GM18909 (cell line): ENCODE measurements at regions not wholly inside any gene's neighbourhood (a gene's known extent, or its start where the extent isn't known, plus 50 kb on each side); places are given as distances from the start of the nearest gene placed in this dataset.
A peak's percentile ranks its signal among the peaks of the same experiment; 100 is the strongest.

Source experiments
- ATAC-seq: cut with Tn5 transposase; IDR thresholded peaks from one replicate; pipeline ENCODE4 v1.9.1; 2021; ENCODE audit warnings: mild to moderate bottlenecking; ENCODE audit not compliant: unreplicated experiment, poor library complexity

- ATAC-seq: no peak
Measured at GRCh38 chr9:36762958-36763357, 190.3 kb downstream of the MELK start.

DNA sequence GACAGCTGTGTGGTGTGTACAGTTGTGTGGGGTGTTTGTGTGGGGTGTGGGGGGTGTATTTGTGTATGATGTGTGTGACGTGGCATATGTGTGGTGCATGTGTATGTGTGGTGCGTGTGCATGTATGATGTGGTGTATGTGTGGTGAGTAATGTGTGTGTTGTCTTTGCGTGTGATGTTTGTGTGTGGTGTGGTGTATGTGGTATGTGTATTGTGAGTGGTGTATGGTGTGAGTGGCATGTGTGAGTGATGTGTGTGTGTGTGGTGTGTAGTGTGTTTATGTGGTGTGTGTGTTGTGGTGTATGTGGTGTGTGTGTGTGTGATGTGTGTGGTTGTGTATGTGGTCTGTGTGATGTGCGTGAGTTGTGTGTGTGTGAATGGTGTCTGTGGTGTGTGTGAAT is 191.1 kb downstream of the MELK start:
- ATAC-seq: no peak

- no peak for ATAC-seq
Measured at GRCh38 chr9:36764364-36765076, 191.8 kb downstream of the MELK start.

- ATAC-seq: no peak
Measured at GRCh38 chr9:36765077-36765390, 192.3 kb downstream of the MELK start.

DNA sequence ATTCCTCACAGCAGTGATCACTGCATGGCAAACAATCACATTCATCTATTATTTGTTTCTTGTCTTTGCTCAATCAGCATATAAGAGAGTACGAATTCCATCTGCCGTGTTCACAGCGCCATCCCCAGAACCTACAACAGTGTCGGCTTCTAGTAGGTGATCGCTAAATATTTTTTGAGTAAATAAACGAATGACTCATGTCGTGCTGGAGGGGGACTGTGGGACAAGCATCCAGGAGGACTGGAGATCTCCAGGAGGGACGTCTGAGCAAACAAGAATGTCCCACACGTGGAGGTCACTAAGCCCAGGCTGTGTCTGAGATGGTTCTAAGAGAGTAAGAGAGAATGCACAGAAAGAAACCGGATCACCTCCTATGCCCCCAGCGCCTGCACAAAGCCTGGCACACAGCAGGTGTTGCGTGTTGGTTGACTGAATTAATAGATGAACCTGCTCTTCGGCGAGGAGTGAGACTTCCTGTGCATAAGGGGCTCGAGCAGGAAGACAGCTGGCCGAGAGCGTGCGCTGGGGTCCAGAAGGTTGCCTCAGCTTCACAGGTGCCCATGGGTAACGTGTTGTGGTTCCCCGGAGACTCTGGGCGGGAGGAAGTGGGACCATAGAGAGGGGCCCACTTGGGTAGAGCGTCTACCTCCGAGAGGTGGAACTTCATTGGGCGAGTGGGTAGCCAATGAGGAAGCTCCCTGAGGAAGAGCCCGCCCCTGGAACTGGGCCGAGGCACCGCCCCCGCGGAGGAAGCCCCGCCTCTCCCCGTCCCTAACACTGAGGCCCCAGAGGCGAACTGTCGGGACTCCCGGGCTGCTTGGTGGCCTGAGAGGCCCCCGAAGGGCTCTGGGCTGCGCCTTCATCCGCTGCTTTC is 193.0 kb downstream of the MELK start:
- ATAC-seq: peak; percentile 99

- no peak for ATAC-seq
Measured at GRCh38 chr9:36768677-36769076, 196.0 kb downstream of the MELK start.

DNA sequence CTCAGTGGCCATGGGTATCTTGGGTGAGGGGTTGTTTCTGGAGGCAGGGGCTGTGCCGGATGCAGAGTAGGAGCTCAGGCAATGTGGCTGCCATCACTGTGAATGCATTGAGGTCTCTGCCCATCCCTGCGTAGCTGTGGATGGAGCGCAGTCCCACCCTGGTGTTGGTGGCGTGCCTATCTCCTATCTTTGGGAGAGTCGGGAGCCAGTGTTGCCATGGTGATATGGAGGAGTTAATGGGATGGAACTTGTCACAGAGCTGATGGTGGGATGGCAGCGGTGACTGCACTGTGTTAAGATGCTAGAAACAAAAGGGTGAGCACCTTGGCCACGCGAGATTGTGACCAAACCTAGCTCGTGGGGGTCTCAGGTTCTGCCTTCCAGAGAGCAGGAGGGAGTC is 197.3 kb downstream of the MELK start:
- ATAC-seq: no peak

- ATAC-seq: no peak
Measured at GRCh38 chr9:36772449-36773403, 200.0 kb downstream of the MELK start.

DNA sequence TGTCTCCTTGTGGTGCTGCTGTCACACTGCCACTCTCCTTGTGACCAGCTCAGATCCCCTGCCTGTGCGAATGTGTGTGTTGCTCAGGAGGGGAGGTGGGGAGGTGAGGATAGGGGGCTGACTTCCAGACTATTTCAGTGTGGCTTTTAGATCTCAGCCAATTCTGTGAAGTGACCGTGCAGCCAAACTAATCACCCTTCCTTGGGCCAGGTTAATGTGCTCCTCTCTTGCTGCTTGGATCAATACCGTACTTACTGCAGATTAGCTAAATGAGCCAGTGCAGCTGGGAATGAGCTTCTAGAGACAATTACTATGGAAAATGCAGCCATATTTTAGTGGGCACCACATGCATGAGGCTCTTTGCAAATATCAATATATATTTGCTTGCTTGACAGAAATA is 206.0 kb downstream of the MELK start:
- ATAC-seq: no peak

DNA sequence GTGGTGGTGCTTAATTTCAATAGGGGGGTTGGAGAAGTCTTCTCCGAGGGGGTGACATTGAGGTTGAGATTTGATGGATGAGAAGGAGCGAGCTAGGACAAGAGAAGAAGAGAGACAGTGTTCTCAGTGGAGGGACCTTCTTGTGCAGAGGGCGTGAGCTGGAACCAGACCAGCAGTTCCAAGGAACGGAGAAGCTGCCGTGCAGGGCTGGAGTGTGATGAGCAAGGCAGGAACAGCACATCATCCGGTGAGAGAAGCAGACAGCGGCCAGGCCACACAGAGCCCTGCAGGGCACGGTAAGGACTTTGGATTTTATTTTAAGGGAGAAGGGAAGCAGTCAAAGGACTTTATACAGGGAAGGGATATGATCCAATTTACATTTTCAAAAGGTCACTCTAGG is 206.9 kb downstream of the MELK start:
- no peak for ATAC-seq

DNA sequence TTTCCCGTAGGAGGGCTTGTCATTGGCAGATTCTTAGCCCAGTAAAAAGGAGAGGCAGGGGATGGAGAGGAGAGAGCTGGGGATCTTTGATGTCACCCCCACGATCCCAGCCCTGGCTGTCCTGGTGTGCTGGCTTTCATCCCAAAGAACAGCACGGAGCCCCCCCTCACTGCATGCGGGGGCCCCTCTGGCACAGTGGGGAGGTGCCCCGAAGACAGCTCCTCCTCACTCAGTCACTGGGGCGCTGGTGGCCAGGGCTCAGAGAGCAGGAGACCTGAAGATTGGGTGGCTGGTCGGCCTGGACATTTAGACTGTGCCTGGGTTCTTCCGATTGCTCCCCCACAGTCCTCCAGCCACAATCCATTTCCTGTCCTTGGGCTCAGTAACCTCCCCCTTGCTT is 207.5 kb downstream of the MELK start:
- ATAC-seq: no peak

DNA sequence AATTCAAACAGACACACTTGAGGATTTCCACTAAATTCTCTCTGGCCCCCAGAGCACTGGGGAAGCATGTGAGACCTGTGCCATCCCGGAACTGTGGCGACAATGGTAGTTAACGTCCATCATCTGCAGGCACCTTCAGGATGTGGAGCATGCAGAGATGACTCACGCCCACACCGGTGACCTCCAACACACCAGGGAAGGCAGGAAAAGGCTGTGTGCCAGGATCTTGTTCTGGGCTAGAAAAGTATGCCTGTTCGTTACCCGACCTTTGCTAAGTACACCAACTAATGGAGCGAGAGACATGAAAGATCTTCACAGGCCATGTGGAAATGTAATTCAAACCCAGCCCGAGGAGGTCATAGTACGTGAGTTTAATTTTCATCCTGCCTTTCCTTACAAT is 208.8 kb downstream of the MELK start:
- no peak for ATAC-seq
